ENCODE measurements at regions not wholly inside any gene's neighbourhood (a gene's known extent, or its start where the extent isn't known, plus 50 kb on each side); places are given as distances from the start of the nearest gene placed in this dataset.

- TF ChIP-seq FOXK2 (IDR thresholded peaks at IDR 0.05): no peak
- TF ChIP-seq SP1 (IDR thresholded peaks at IDR 0.05): no peak
These were observed 247.0 kb downstream of the IBTK start for GRCh38 chr6:82000551-82000950.
